ENCODE measurements at regions not wholly inside any gene's neighbourhood (a gene's known extent, or its start where the extent isn't known, plus 50 kb on each side); places are given as distances from the start of the nearest gene placed in this dataset.

DNA sequence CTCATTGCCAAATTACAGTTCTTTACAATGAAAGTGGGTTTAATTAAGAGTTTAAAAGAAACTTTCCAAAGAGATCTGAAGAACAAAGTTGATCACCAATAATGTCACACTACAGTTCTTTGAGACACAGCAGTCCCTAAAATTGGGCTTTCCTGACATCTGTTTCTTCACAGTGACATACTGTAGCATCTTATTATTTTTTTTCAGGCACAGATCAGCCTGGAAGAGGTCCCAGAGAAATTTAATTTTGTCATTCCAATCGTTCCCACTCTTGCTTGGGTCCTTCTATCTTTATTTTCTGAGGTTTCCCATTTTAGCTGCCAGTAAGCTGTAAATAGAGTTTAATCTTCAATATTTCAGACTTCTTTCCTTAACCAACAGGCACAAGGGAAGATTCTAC, 143.1 kb upstream of the FRMPD4 start:
- H3K4me2 ChIP-seq (ENCODE audit: low read depth, low read length): no peak overlapping the region
- no peak overlapping the region for H3K23ac ChIP-seq (ENCODE audit: low read depth, low read length)
- BruUV-seq (replicated peaks): no TSS peak
- H3K56ac ChIP-seq (ENCODE audit: extremely low read depth, insufficient read depth, low read length): no peak overlapping the region
- no peaks in the 10 kb centered on the region for H3K79me1 ChIP-seq (ENCODE audit: low read depth in 1 of 2, low read length in 2 of 2)
- no peak overlapping the region for H2BK120ac ChIP-seq (ENCODE audit: low read depth, low read length)
- H3K9me1 ChIP-seq (ENCODE audit: insufficient read depth, low read length): no peaks in the 10 kb centered on the region
- H4K91ac ChIP-seq (ENCODE audit: insufficient read depth, low read depth, low read length): no peak overlapping the region
- H2BK20ac ChIP-seq (ENCODE audit: low read depth, low read length): no peak overlapping the region
- ChIA-PET POLR2A (ENCODE audit: unreplicated experiment) (no interaction called here), CTCF (no interaction called here)
- no peak overlapping the region for H2AFZ ChIP-seq (replicated peaks; ENCODE audit: low read length, poor library complexity)
- dilution Hi-C loops (cut with HindIII; ENCODE audit: low sequenced_read_pairs, unreplicated experiment) (no loop called here), intact Hi-C loops (cut with micrococcal nuclease) (no loop called here), in situ Hi-C loops (cut with MboI; ENCODE audit: low sequenced_read_pairs) (no loop called here)
- no peak overlapping the region for H2BK5ac ChIP-seq (ENCODE audit: low read depth, low read length, poor library complexity, severe bottlenecking)
- no peak overlapping the region for H2AK5ac ChIP-seq (ENCODE audit: low read depth, low read length)
- no peaks in the 10 kb centered on the region for H3K27me3 ChIP-seq (ENCODE audit: control insufficient read depth, insufficient read depth, low read length)
- DNase-seq (no peak), ATAC-seq (ENCODE audit: low read depth) (no peak)
- no peak overlapping the region for H4K5ac ChIP-seq (ENCODE audit: low read depth, low read length)
- no peak overlapping the region for H4K8ac ChIP-seq (ENCODE audit: low read depth in 2 of 2, low read length in 2 of 2)
- no peak overlapping the region for H3K14ac ChIP-seq (replicated peaks; ENCODE audit: low read depth, low read length)
- no peaks in the 10 kb centered on the region for H3K36me3 ChIP-seq (ENCODE audit: control insufficient read depth, insufficient read depth, low read length)
- H4K20me1 ChIP-seq (ENCODE audit: insufficient read depth, low read length): no peaks in the 10 kb centered on the region
- no peak overlapping the region for H3K4me3 ChIP-seq (ENCODE audit: insufficient read depth, low read depth, low read length)
- no peak overlapping the region for H2BK15ac ChIP-seq (ENCODE audit: low read depth, low read length)
- H3K4ac ChIP-seq (ENCODE audit: low read depth, low read length): no peak overlapping the region
- no peaks in the 10 kb centered on the region for H3K4me1 ChIP-seq (ENCODE audit: control insufficient read depth, insufficient read depth, low read length)
- TF ChIP-seq POLR2A (IDR thresholded peaks at IDR 0.05; ENCODE audit: low read depth, low read length): no peak
- TF ChIP-seq FOS (IDR thresholded peaks at IDR 0.05; ENCODE audit: low read depth, low read length): no peak
- no peak for TF ChIP-seq SMC3 (IDR thresholded peaks at IDR 0.05; ENCODE audit: low read depth, low read length)
- no peak for TF ChIP-seq MAZ (IDR thresholded peaks at IDR 0.05; ENCODE audit: borderline replicate concordance, low read depth, low read length)
- TF ChIP-seq MAFK (IDR thresholded peaks at IDR 0.05; ENCODE audit: low read depth, low read length): no peak
- TF ChIP-seq CHD1 (IDR thresholded peaks at IDR 0.05; ENCODE audit: low read depth, low read length): no peak
- TF ChIP-seq, protein P1, sequence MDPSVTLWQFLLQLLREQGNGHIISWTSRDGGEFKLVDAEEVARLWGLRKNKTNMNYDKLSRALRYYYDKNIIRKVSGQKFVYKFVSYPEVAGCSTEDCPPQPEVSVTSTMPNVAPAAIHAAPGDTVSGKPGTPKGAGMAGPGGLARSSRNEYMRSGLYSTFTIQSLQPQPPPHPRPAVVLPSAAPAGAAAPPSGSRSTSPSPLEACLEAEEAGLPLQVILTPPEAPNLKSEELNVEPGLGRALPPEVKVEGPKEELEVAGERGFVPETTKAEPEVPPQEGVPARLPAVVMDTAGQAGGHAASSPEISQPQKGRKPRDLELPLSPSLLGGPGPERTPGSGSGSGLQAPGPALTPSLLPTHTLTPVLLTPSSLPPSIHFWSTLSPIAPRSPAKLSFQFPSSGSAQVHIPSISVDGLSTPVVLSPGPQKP (IDR thresholded peaks at IDR 0.05; ENCODE audit: borderline replicate concordance, low read depth, low read length): no peak
- no peak for TF ChIP-seq RFX5 (IDR thresholded peaks at IDR 0.05; ENCODE audit: low read depth, low read length)
- TF ChIP-seq RAD21 (IDR thresholded peaks at IDR 0.05; ENCODE audit: low read length): no peak
- no peak for TF ChIP-seq MXI1 (IDR thresholded peaks at IDR 0.05; ENCODE audit: borderline replicate concordance, low read depth, low read length)
- no peak for TF ChIP-seq BHLHE40 (IDR thresholded peaks at IDR 0.05; ENCODE audit: low read depth, low read length)
- TF ChIP-seq, protein P2, sequence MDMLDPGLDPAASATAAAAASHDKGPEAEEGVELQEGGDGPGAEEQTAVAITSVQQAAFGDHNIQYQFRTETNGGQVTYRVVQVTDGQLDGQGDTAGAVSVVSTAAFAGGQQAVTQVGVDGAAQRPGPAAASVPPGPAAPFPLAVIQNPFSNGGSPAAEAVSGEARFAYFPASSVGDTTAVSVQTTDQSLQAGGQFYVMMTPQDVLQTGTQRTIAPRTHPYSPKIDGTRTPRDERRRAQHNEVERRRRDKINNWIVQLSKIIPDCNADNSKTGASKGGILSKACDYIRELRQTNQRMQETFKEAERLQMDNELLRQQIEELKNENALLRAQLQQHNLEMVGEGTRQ (IDR thresholded peaks at IDR 0.05; ENCODE audit: low read depth, low read length): no peak
- TF ChIP-seq CEBPB (IDR thresholded peaks at IDR 0.05; ENCODE audit: low read depth, low read length): no peak
- no peak for TF ChIP-seq RCOR1 (IDR thresholded peaks at IDR 0.05; ENCODE audit: insufficient replicate concordance, low read length)
- no peak for TF ChIP-seq NFE2L2 (IDR thresholded peaks at IDR 0.05; ENCODE audit: low read depth, low read length)
- TF ChIP-seq, protein P3, sequence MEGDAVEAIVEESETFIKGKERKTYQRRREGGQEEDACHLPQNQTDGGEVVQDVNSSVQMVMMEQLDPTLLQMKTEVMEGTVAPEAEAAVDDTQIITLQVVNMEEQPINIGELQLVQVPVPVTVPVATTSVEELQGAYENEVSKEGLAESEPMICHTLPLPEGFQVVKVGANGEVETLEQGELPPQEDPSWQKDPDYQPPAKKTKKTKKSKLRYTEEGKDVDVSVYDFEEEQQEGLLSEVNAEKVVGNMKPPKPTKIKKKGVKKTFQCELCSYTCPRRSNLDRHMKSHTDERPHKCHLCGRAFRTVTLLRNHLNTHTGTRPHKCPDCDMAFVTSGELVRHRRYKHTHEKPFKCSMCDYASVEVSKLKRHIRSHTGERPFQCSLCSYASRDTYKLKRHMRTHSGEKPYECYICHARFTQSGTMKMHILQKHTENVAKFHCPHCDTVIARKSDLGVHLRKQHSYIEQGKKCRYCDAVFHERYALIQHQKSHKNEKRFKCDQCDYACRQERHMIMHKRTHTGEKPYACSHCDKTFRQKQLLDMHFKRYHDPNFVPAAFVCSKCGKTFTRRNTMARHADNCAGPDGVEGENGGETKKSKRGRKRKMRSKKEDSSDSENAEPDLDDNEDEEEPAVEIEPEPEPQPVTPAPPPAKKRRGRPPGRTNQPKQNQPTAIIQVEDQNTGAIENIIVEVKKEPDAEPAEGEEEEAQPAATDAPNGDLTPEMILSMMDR (conservative IDR thresholded peaks at IDR 0.05; ENCODE audit: low read depth, low read length): no peak
- no peak overlapping the region for H2AK9ac ChIP-seq (replicated peaks; ENCODE audit: low read depth, low read length, poor library complexity)
- H3K9me3 ChIP-seq (ENCODE audit: control insufficient read depth, insufficient read depth, low read length): peaks cover 2% of the 10 kb centered on the region; the same call in 1 of the 2 replicates
- no peak overlapping the region for H3K27ac ChIP-seq (ENCODE audit: insufficient read depth, low read length)
- WGBS, 2 experiments (ENCODE audit: extremely low coverage in 2 of 2, insufficient read length in 1 of 2): no CpG with 5 or more reads among the region's 1 CpG
- H3K9ac ChIP-seq (ENCODE audit: low read depth, low read length): no peak overlapping the region
- no peak overlapping the region for H3K18ac ChIP-seq (ENCODE audit: low read depth, low read length)

Measured in IMR-90 (cell line).